Breast epithelium (tissue), 4 donors: ENCODE measurements at regions not wholly inside any gene's neighbourhood (a gene's known extent, or its start where the extent isn't known, plus 50 kb on each side); places are given as distances from the start of the nearest gene placed in this dataset.

Source experiments
- DNase-seq, 2 donors: peaks; one replicate each; pipeline ENCODE4 v3.0.0-alpha.2; 2019; ENCODE audit warnings: low spot score in 2 of 2
- H3K27ac ChIP-seq, 2 donors: fragments of 200-600 bp; sonication (generic) in 1 of 2; one replicate each; pipeline ENCODE4 v1.5.1; 2016 to 2019; ENCODE audit warnings: mild to moderate bottlenecking in 1 of 2
- H3K27me3 ChIP-seq, 2 donors: fragments of 200-600 bp; sonication (generic) in 1 of 2; one replicate each; pipeline versions ENCODE4 v1.5.1 to v1.6.0; 2017 to 2019; ENCODE audit warnings: control low read depth in 1 of 2, mild to moderate bottlenecking in 1 of 2
- H3K36me3 ChIP-seq: fragments of 200-600 bp; one replicate; pipeline ENCODE4 v1.5.1; 2019
- H3K4me1 ChIP-seq, 2 donors: fragments of 200-600 bp; sonication (generic); one replicate each; pipeline ENCODE4 v1.5.1; 2016 to 2019; ENCODE audit warnings: control low read depth in 1 of 2
- H3K4me3 ChIP-seq, 3 donors: fragments of 200-600 bp; sonication (generic); 1 replicate in 2 of 3; 2 replicates in 1 of 3; pipeline ENCODE4 v1.5.1; 2016 to 2019; ENCODE audit warnings: mild to moderate bottlenecking in 3 of 3, moderate library complexity in 2 of 3
- H3K9me3 ChIP-seq, 2 donors: fragments of 200-600 bp; sonication (generic) in 1 of 2; one replicate each; pipeline ENCODE4 v1.5.1; 2016 to 2019; ENCODE audit warnings: control low read depth in 1 of 2
- POLR2A ChIP-seq: fragments of 450-650 bp; IDR thresholded peaks from one replicate; pipeline ENCODE4 v1.6.1; 2016; ENCODE audit warnings: antibody characterized with exemption, mild to moderate bottlenecking, moderate library complexity
- POLR2AphosphoS5 ChIP-seq, 3 donors: sonication (generic); formaldehyde crosslinking; IDR thresholded peaks; one replicate each; pipeline ENCODE4 v1.6.1; 2017; ENCODE audit warnings: antibody characterized with exemption in 3 of 3
- intact Hi-C: fragments of 100-400 bp; cut with DNase I; formaldehyde crosslinking; loops from one replicate; pipeline ENCODE4 v1.15.1; 2023; ENCODE audit warnings: low total_unique reads
- TF ChIP-seq, protein P1 (sequence below), 3 donors: fragments of 450-650 bp; IDR thresholded peaks; one replicate each; pipeline ENCODE4 v1.5.1; 2016 to 2017; ENCODE audit warnings: antibody characterized with exemption in 3 of 3, mild to moderate bottlenecking in 3 of 3, moderate library complexity in 3 of 3

DNA sequence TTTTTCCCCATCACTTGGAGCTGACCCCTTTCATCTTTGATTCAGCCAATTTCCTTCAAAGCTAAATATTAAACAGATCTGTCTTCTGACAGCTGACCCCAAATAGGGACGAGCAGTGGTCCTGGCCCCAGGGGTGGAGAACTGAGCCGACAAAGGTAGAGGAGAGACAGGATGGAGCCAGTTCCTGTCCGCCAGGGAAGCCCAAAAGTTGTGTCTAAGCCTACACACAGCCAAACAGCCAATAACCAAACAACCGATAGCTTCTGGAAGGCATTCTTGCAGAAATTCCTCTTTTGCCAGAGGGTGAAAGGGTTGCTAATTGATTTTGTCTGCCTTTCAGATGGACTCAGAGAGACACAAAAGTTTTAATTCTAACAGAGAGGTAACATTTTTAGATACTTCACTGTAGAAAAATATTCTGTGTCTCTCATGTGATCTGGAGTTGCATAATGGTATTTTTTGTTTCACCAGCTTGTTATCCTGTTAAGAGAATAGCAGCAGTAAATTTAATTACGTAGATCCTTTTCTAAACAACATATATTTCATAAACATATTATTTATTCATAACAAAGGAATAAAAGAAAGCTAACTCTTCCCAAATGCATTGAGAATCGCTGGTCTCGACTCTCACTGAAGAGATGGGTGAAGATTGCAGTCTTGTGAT is 161.7 kb upstream of the LYZL1 start:
- TF ChIP-seq POLR2A, result no peak
- TF ChIP-seq, protein P1, sequence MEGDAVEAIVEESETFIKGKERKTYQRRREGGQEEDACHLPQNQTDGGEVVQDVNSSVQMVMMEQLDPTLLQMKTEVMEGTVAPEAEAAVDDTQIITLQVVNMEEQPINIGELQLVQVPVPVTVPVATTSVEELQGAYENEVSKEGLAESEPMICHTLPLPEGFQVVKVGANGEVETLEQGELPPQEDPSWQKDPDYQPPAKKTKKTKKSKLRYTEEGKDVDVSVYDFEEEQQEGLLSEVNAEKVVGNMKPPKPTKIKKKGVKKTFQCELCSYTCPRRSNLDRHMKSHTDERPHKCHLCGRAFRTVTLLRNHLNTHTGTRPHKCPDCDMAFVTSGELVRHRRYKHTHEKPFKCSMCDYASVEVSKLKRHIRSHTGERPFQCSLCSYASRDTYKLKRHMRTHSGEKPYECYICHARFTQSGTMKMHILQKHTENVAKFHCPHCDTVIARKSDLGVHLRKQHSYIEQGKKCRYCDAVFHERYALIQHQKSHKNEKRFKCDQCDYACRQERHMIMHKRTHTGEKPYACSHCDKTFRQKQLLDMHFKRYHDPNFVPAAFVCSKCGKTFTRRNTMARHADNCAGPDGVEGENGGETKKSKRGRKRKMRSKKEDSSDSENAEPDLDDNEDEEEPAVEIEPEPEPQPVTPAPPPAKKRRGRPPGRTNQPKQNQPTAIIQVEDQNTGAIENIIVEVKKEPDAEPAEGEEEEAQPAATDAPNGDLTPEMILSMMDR (IDR thresholded peaks at IDR 0.05), result no peak
- TF ChIP-seq POLR2AphosphoS5 (IDR thresholded peaks at IDR 0.05), result no peak
- Histone ChIP-seq H3K4me1 (no peaks in the 10 kb centered on the region), H3K27me3 (no peaks in the 10 kb centered on the region), H3K27ac (no peak overlapping the region), H3K4me3 (no peak overlapping the region), H3K9me3 (no peaks in the 10 kb centered on the region), H3K36me3 (no peaks in the 10 kb centered on the region)
- no peak for DNase-seq
- intact Hi-C loops, result no loop called here

DNA sequence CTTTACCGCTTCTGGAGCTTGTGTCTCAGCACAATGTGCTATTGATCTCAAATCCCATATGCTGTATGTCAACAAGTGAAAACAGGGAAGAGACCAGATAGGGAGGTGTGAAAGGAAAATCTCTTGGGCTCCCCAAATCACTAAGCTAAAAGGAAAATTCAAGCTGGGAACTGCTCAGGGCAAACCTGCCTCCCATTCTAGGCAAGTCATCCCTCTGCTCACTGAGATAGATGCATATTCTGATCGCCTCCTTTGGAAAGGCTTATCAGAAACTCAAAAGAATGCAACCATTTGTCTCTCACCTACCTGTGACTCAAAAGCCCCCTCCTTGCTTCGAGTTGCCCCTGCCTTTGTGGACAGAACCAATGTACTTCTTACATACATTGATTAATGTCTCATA is 161.1 kb upstream of the LYZL1 start:
- no peak overlapping the region for H3K4me3 ChIP-seq
- no peak for TF ChIP-seq POLR2A
- TF ChIP-seq, protein P1 (IDR thresholded peaks at IDR 0.05), result no peak
- no peak overlapping the region for H3K27ac ChIP-seq
- no peaks in the 10 kb centered on the region for H3K36me3 ChIP-seq
- H3K9me3 ChIP-seq, result no peaks in the 10 kb centered on the region
- no peak for DNase-seq
- H3K27me3 ChIP-seq, result no peaks in the 10 kb centered on the region
- intact Hi-C loops, result no loop called here
- no peaks in the 10 kb centered on the region for H3K4me1 ChIP-seq

DNA sequence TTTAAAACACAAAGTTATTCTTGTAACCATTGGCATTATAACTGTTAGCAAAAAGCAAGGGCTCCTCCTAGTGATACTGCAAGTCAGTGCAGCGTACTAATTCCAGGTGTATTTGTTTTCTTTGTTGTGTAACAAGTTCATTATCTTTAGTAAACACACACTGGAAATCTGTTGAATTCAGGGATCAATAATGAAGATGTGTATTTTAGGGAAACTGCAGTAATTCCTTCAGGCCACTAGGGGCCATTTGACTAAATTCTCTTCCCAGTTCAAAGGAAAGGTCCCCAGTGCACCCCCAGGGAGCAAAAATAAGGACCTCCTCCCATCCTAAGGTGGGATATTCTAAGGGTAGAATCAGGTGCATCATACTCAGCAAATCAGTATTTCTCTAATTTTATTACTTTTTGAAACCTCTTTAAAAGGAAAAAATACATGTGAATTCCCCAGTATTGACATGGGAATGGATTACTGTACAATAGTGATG is 158.6 kb upstream of the LYZL1 start:
- H3K27ac ChIP-seq, result no peak overlapping the region
- intact Hi-C loops, result no loop called here
- DNase-seq, result no peak
- no peaks in the 10 kb centered on the region for H3K9me3 ChIP-seq
- no peaks in the 10 kb centered on the region for H3K36me3 ChIP-seq
- no peaks in the 10 kb centered on the region for H3K27me3 ChIP-seq
- no peak for TF ChIP-seq POLR2A
- TF ChIP-seq, protein P1 (IDR thresholded peaks at IDR 0.05), result peak; percentile 20 to 63 (median 52)
- H3K4me3 ChIP-seq, result no peak overlapping the region
- no peaks in the 10 kb centered on the region for H3K4me1 ChIP-seq

DNA sequence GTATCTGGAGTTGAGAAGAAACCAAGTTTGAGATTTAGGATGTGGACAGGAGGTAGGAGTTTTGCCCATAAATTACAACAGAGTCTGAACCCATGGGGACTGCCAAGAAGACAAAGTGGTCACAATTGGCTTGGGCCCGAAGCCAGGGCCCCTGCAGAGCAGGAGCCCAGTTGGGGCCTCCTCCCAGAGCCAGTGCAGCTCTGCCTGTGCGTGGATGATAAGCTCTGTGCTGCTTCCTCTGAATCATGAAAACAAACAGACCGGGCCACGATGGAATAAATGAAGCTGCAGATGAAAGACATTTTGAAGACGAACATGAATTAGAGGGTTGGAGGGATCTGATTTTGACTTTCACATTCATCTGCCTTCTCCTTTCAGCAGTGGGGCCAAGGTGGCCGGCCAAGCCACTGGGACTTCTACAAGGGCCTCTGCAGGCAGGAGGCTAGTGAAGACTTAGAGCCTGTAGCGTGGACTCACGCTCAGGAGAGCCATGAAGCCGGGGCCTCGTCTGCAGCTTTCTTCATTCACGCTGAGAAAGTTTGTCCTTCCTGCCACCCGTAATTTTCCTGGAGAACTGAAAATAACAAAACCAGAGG is 156.8 kb upstream of the LYZL1 start:
- peak overlapping the region in 1 of 2 donors; percentile 55 for H3K27ac ChIP-seq
- no peak overlapping the region for H3K4me3 ChIP-seq
- intact Hi-C loops, result no loop called here
- TF ChIP-seq, protein P1 (IDR thresholded peaks at IDR 0.05), result no peak
- no peak for TF ChIP-seq POLR2AphosphoS5 (IDR thresholded peaks at IDR 0.05)
- no peak for TF ChIP-seq POLR2A
- H3K36me3 ChIP-seq, result no peaks in the 10 kb centered on the region
- no peaks in the 10 kb centered on the region for H3K9me3 ChIP-seq
- no peak for DNase-seq
- H3K4me1 ChIP-seq, result no peaks in the 10 kb centered on the region
- no peaks in the 10 kb centered on the region for H3K27me3 ChIP-seq

DNA sequence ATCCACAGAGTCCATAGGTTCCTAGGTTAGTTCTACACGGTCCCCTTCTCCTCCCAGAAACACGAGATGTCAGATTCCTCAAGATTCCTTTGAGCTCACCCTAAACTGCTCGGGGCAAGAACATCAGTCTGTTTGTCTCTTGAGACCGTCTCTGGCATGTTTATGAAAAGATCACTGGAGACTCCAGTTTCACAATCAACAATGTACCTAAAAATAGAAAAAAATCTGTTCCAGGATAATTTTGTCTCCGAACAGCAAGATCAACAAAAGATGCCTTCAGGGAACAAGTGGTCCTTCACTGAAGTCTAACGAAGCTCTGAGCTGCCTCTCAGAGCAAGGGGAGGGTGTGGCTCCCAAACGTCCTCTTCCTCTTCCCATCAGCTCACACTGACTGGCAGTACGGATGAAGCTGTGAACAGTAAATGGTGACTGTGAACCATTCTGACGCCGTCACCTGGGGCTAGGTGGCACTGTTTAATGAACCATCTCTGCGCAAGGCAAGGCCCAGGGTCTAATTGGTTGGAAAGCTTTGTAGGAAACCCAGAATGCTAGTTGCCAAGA is 156.2 kb upstream of the LYZL1 start:
- intact Hi-C loops, result no loop called here
- no peak overlapping the region for H3K4me3 ChIP-seq
- no peaks in the 10 kb centered on the region for H3K9me3 ChIP-seq
- no peaks in the 10 kb centered on the region for H3K27me3 ChIP-seq
- H3K36me3 ChIP-seq, result no peaks in the 10 kb centered on the region
- H3K4me1 ChIP-seq, result no peaks in the 10 kb centered on the region
- peak overlapping the region in 1 of 2 donors; percentile 55 for H3K27ac ChIP-seq
- no peak for TF ChIP-seq POLR2AphosphoS5 (IDR thresholded peaks at IDR 0.05)
- TF ChIP-seq, protein P1 (IDR thresholded peaks at IDR 0.05), result no peak
- TF ChIP-seq POLR2A, result no peak
- no peak for DNase-seq
